SK-N-SH treated with all-trans-retinoic acid at 6 μM for 48 hours (cell line): ENCODE measurements at regions not wholly inside any gene's neighbourhood (a gene's known extent, or its start where the extent isn't known, plus 50 kb on each side); places are given as distances from the start of the nearest gene placed in this dataset.

Experiments
- ARNTL ChIP-seq: fragments of 450-650 bp; formaldehyde crosslinking; IDR thresholded peaks from 2 replicates; pipeline ENCODE4 v1.5.0; 2020; ENCODE audit warnings: low read depth, mild to moderate bottlenecking, moderate library complexity, borderline replicate concordance
- CSDC2 ChIP-seq: fragments of 250-450 bp; sonication (Bioruptor Pico); IDR thresholded peaks from 2 replicates; pipeline ENCODE4 v1.5.0; 2020; ENCODE audit warnings: mild to moderate bottlenecking, moderate library complexity
- GLIS3 ChIP-seq: fragments of 250-450 bp; sonication (Bioruptor Pico); IDR thresholded peaks from 2 replicates; pipeline ENCODE4 v1.5.0; 2020; ENCODE audit warnings: mild to moderate bottlenecking, moderate library complexity
- ISL1 ChIP-seq: fragments of 250-450 bp; sonication (Bioruptor Pico); IDR thresholded peaks from 2 replicates; pipeline ENCODE4 v2.1.2; 2022; ENCODE audit warnings: mild to moderate bottlenecking, moderate library complexity
- PPARA ChIP-seq: fragments of 250-450 bp; sonication (Bioruptor Pico); IDR thresholded peaks from 2 replicates; pipeline ENCODE4 v1.5.0; 2020; ENCODE audit warnings: mild to moderate bottlenecking, borderline replicate concordance
- RARB ChIP-seq: fragments of 250-450 bp; sonication (Bioruptor Pico); IDR thresholded peaks from 2 replicates; pipeline ENCODE4 v1.8.0; 2021; ENCODE audit warnings: mild to moderate bottlenecking, moderate library complexity
- TCF4 ChIP-seq: fragments of 250-450 bp; sonication (Bioruptor Pico); IDR thresholded peaks from 2 replicates; pipeline ENCODE4 v1.8.0; 2021; ENCODE audit warnings: mild to moderate bottlenecking, moderate library complexity, borderline replicate concordance
- ZFP3 ChIP-seq: fragments of 250-450 bp; sonication (Bioruptor Pico); IDR thresholded peaks from 2 replicates; pipeline ENCODE4 v1.5.0; 2020; ENCODE audit warnings: mild to moderate bottlenecking, moderate library complexity
- ZFP30 ChIP-seq: fragments of 450-650 bp; formaldehyde crosslinking; IDR thresholded peaks from 2 replicates; pipeline ENCODE4 v1.5.0; 2022; ENCODE audit warnings: mild to moderate bottlenecking, moderate library complexity
- ZNF565 ChIP-seq: fragments of 450-650 bp; formaldehyde crosslinking; conservative IDR thresholded peaks from 2 replicates; pipeline ENCODE4 v1.5.0; 2020; ENCODE audit warnings: low read depth, mild to moderate bottlenecking, moderate library complexity
- TF ChIP-seq, protein P1 (sequence below): fragments of 250-450 bp; sonication (Bioruptor Pico); IDR thresholded peaks from 2 replicates; pipeline ENCODE4 v1.8.0; 2021; ENCODE audit warnings: low read depth, mild to moderate bottlenecking, moderate library complexity, borderline replicate concordance
- TF ChIP-seq, protein P2 (sequence below): fragments of 250-450 bp; sonication (Bioruptor Pico); IDR thresholded peaks from 2 replicates; pipeline ENCODE4 v1.8.0; 2020; ENCODE audit warnings: mild to moderate bottlenecking, moderate library complexity, borderline replicate concordance

DNA sequence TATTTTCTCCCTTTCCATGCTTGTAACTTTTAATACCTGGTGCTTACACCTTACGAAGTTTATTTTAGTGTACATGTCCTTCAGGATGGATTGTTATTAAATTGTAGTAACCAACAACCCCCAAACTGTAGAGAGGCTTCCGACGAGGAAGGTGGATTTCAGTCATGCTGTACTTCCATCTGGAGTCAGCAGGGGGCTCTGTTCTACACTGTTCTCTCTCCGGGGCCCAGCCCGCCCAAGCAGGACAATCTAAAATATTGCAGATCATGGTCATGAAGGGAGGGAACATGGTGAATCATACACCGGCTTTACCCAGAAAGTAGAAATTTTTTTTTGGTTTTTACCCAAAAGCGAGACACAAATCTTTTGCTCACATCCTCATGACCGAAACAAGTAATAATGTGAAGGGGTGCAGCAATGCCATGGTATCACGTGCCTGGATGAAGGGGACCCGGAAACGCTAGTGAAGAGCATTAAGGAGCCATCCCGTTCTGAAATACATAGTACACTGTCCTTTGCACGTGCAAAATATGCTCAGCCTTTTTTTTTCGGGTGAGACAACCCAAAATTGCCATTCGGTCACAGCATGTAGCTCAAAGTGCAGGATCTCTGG is 884.8 kb downstream of the EPHA4 start:
- no peak for TF ChIP-seq CSDC2 (CRISPR knock-in tag)
- TF ChIP-seq TCF4 (CRISPR knock-in tag): no peak
- TF ChIP-seq RARB (CRISPR knock-in tag): no peak
- no peak for TF ChIP-seq PPARA
- TF ChIP-seq, protein P1, sequence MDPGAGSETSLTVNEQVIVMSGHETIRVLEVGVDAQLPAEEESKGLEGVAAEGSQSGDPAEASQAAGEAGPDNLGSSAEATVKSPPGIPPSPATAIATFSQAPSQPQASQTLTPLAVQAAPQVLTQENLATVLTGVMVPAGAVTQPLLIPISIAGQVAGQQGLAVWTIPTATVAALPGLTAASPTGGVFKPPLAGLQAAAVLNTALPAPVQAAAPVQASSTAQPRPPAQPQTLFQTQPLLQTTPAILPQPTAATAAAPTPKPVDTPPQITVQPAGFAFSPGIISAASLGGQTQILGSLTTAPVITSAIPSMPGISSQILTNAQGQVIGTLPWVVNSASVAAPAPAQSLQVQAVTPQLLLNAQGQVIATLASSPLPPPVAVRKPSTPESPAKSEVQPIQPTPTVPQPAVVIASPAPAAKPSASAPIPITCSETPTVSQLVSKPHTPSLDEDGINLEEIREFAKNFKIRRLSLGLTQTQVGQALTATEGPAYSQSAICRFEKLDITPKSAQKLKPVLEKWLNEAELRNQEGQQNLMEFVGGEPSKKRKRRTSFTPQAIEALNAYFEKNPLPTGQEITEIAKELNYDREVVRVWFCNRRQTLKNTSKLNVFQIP (CRISPR knock-in tag): no peak
- no peak for TF ChIP-seq ZNF565 (CRISPR knock-in tag)
- TF ChIP-seq ARNTL (CRISPR knock-in tag): no peak
- TF ChIP-seq ZFP3 (CRISPR knock-in tag): no peak
- no peak for TF ChIP-seq GLIS3 (CRISPR knock-in tag)
- TF ChIP-seq ISL1 (CRISPR knock-in tag): no peak
- TF ChIP-seq ZFP30: no peak
- TF ChIP-seq, protein P2, sequence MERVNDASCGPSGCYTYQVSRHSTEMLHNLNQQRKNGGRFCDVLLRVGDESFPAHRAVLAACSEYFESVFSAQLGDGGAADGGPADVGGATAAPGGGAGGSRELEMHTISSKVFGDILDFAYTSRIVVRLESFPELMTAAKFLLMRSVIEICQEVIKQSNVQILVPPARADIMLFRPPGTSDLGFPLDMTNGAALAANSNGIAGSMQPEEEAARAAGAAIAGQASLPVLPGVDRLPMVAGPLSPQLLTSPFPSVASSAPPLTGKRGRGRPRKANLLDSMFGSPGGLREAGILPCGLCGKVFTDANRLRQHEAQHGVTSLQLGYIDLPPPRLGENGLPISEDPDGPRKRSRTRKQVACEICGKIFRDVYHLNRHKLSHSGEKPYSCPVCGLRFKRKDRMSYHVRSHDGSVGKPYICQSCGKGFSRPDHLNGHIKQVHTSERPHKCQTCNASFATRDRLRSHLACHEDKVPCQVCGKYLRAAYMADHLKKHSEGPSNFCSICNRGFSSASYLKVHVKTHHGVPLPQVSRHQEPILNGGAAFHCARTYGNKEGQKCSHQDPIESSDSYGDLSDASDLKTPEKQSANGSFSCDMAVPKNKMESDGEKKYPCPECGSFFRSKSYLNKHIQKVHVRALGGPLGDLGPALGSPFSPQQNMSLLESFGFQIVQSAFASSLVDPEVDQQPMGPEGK (CRISPR knock-in tag): no peak
